Endothelial cell (in vitro differentiated cells): ENCODE measurements at regions not wholly inside any gene's neighbourhood (a gene's known extent, or its start where the extent isn't known, plus 50 kb on each side); places are given as distances from the start of the nearest gene placed in this dataset.

ENCODE experiments used
- DNase-seq: peaks from one replicate; pipeline ENCODE4 v3.0.0; 2021; ENCODE audit warnings: low spot score
- H3K27ac Mint-ChIP-seq: one replicate; pipeline ENCODE4 v1.8.0; 2021; ENCODE audit warnings: mixed read lengths, inconsistent platforms; ENCODE audit not compliant: unreplicated experiment
- H3K27me3 Mint-ChIP-seq: one replicate; pipeline ENCODE4 v1.8.0; 2021; ENCODE audit warnings: mild to moderate bottlenecking, moderate library complexity, mixed read lengths, inconsistent platforms; ENCODE audit not compliant: unreplicated experiment
- H3K36me3 Mint-ChIP-seq: one replicate; pipeline ENCODE4 v1.8.0; 2021; ENCODE audit warnings: mild to moderate bottlenecking, low read depth, mixed read lengths, inconsistent platforms; ENCODE audit not compliant: unreplicated experiment
- H3K4me1 Mint-ChIP-seq: one replicate; pipeline ENCODE4 v1.8.0; 2021; ENCODE audit warnings: mild to moderate bottlenecking, mixed read lengths, inconsistent platforms; ENCODE audit not compliant: unreplicated experiment
- H3K4me3 Mint-ChIP-seq: one replicate; pipeline ENCODE4 v1.8.0; 2021; ENCODE audit warnings: mild to moderate bottlenecking, mixed read lengths, inconsistent platforms; ENCODE audit not compliant: unreplicated experiment
- H3K9me3 Mint-ChIP-seq: one replicate; pipeline ENCODE4 v1.8.0; 2021; ENCODE audit warnings: mixed read lengths, inconsistent platforms; ENCODE audit not compliant: unreplicated experiment
- TF ChIP-seq, protein P1 (sequence below): fragments of 200-600 bp; sonication (generic); IDR thresholded peaks from one replicate; pipeline ENCODE4 v1.5.0; 2021; ENCODE audit warnings: antibody characterized with exemption; ENCODE audit not compliant: unreplicated experiment

DNA sequence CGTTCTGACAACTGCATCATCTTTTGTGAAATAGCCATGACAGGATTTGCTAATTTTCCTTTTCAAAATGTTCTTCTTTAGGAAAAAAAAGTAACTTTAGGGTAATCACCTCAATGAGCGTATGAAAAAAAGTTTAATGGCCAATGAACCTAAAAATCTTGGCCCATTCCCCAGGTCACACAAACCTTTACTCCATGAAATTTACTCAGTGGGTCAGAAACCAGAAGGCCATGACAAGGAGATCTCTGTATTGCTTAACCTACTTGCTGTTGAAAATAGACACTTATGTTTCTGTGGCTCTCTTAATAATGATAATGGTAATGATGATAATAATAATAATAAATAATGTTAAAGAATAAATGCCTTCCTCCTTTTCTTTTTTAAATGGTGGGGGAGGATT, 180.8 kb upstream of the IRX3 start:
- H3K4me1 Mint-ChIP-seq: no peaks in the 10 kb centered on the region
- DNase-seq: no peak
- no peak overlapping the region for H3K4me3 Mint-ChIP-seq
- H3K27me3 Mint-ChIP-seq: peaks cover 2% of the 10 kb centered on the region
- no peaks in the 10 kb centered on the region for H3K36me3 Mint-ChIP-seq
- TF ChIP-seq, protein P1, sequence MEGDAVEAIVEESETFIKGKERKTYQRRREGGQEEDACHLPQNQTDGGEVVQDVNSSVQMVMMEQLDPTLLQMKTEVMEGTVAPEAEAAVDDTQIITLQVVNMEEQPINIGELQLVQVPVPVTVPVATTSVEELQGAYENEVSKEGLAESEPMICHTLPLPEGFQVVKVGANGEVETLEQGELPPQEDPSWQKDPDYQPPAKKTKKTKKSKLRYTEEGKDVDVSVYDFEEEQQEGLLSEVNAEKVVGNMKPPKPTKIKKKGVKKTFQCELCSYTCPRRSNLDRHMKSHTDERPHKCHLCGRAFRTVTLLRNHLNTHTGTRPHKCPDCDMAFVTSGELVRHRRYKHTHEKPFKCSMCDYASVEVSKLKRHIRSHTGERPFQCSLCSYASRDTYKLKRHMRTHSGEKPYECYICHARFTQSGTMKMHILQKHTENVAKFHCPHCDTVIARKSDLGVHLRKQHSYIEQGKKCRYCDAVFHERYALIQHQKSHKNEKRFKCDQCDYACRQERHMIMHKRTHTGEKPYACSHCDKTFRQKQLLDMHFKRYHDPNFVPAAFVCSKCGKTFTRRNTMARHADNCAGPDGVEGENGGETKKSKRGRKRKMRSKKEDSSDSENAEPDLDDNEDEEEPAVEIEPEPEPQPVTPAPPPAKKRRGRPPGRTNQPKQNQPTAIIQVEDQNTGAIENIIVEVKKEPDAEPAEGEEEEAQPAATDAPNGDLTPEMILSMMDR: no peak
- no peak overlapping the region for H3K27ac Mint-ChIP-seq
- H3K9me3 Mint-ChIP-seq: no peaks in the 10 kb centered on the region

DNA sequence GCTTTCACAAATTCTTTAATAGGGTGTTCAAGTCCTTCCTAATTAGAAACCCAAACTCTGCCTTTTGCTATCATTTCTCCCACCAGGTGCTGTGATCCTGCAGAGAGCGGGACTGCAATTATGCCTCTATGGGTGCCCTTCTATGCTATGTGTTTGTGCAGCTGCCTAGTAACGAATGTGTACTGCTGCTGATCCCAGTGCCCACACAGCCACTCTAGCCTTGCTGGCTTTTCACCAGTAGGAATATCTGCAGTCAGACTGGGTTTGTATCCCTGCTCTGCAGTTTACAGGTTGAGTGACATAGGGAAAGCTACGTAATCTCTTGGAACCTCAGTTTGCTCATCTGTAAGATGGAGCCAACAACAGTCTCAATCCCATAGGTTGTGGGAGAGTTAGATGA, 179.6 kb upstream of the IRX3 start:
- no peaks in the 10 kb centered on the region for H3K4me1 Mint-ChIP-seq
- no peak for DNase-seq
- H3K9me3 Mint-ChIP-seq: no peaks in the 10 kb centered on the region
- H3K27me3 Mint-ChIP-seq: no peaks in the 10 kb centered on the region
- no peak overlapping the region for H3K4me3 Mint-ChIP-seq
- H3K36me3 Mint-ChIP-seq: no peaks in the 10 kb centered on the region
- TF ChIP-seq, protein P1: no peak
- no peak overlapping the region for H3K27ac Mint-ChIP-seq

DNA sequence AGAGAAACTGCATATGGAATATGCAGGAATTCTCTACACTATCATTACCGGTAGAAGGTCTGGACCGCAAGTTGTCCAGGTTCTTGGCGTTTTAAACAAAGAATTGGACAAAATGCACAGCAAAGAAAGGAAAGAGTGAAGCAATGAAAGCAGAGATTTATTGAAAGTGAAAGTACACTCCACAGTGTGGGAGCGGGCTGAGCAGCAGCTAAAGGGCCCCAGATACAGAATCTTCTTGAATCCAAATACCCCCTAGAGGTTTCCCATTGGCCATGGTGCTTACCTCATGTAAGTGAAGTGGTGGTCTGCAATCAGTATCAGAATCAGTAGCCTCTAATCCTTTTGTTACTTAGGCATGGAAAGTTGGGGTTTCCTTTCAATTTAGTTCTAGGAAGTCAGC, 178.5 kb upstream of the IRX3 start:
- no peak overlapping the region for H3K4me3 Mint-ChIP-seq
- no peaks in the 10 kb centered on the region for H3K9me3 Mint-ChIP-seq
- no peak for DNase-seq
- no peaks in the 10 kb centered on the region for H3K27me3 Mint-ChIP-seq
- no peaks in the 10 kb centered on the region for H3K36me3 Mint-ChIP-seq
- TF ChIP-seq, protein P1: no peak
- H3K4me1 Mint-ChIP-seq: no peaks in the 10 kb centered on the region
- H3K27ac Mint-ChIP-seq: no peak overlapping the region

DNA sequence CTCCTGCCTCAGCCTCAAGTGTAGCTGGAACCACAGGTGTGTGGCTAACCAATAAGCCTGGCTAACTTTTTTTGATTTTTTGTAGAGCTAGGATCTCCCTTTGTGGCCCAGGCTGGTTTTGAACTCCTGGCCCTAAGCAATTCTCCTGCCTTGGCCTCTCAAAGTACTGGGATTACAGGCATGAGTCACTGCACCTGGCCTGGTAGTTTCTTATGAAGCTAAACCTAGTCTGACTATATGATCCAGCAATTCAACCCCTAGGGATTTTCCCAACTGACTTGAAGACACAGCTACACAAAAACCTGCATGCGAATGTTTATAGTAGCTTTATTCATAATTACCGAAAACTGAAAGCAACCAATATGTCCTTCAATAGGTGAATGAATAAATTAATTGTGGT, 176.2 kb upstream of the IRX3 start:
- Mint-ChIP-seq H3K27me3 (no peaks in the 10 kb centered on the region), H3K9me3 (no peaks in the 10 kb centered on the region), H3K4me1 (peaks cover 2% of the 10 kb centered on the region), H3K27ac (no peak overlapping the region), H3K36me3 (no peaks in the 10 kb centered on the region), H3K4me3 (no peak overlapping the region)
- no peak for DNase-seq
- TF ChIP-seq, protein P1: no peak

DNA sequence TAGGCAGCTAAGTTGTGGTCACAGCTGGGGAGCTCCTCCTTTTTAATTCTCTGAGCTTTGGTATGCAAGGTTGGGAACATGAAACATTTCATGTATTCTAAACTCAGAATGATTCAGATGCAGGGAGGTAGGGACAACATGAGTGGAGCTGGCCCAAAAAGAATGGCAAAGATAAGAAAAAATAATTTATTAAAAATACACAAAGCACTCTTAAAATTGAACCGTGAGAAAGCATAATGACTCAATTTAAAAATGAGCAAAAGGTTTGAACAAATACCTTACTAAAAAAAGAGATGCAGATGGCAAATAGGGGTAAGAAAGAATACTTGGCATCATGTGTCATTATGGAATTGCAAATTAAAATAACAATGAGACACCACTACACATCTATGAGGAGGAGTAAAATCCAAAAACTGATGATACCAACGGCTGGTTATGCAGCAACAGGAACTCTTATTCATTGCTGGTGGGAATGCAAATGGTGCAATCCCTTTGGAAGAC, 175.6 kb upstream of the IRX3 start:
- no peak overlapping the region for H3K4me3 Mint-ChIP-seq
- no peak overlapping the region for H3K27ac Mint-ChIP-seq
- DNase-seq: no peak
- no peaks in the 10 kb centered on the region for H3K9me3 Mint-ChIP-seq
- no peaks in the 10 kb centered on the region for H3K36me3 Mint-ChIP-seq
- H3K27me3 Mint-ChIP-seq: no peaks in the 10 kb centered on the region
- TF ChIP-seq, protein P1: no peak
- peaks cover 2% of the 10 kb centered on the region for H3K4me1 Mint-ChIP-seq
